HG03521 (cell line): ENCODE measurements at regions not wholly inside any gene's neighbourhood (a gene's known extent, or its start where the extent isn't known, plus 50 kb on each side); places are given as distances from the start of the nearest gene placed in this dataset.

ENCODE experiments used
- ATAC-seq: cut with Tn5 transposase; IDR thresholded peaks from one replicate; pipeline ENCODE4 v1.9.1; 2021; ENCODE audit warnings: mild to moderate bottlenecking, moderate library complexity; ENCODE audit not compliant: unreplicated experiment

DNA sequence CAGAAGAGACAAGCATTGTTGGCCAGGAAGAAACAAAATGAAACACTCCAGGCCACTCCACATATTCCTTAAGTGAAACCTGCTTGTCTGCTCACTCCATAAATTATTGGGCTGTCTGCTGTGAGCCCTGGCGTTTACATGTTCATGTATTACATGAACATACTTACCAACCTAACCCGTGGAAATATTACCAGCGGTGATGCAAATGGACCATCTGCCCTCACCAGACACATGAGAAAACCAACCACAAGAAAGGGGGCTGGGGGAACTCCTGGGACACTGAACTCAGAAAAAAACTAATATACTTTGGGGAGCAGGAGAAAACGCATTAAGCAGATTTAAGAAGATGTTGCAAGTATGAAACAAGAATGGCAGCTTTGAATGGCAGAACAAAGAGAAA, 731.2 kb upstream of the IGFBP3 start:
- ATAC-seq, result no peak

DNA sequence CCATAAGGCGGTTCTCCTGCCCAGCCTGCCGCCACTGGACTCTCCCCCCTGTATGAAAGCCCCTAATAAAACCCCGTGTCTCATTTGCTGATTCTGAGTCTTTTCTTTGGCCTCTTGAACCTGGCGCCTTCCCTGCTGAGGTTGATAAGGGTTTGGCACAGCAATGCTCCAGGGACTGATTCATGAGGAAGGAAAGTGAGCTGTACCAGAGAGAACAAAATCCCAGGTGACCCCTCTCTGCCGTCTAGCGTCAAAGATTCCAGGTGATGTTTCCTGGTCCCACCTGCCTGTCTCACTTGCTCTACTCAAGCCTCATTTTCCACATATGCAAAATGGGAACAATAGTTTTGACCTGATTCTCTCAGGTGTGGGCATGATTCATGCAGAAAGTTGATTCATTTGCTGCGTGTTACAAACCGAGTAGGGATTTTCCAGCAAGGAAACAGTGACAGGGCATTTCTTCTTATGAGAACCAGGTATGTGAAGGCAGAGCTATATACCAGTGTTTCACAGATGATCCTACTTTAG, 730.6 kb upstream of the IGFBP3 start:
- ATAC-seq, result no peak

DNA sequence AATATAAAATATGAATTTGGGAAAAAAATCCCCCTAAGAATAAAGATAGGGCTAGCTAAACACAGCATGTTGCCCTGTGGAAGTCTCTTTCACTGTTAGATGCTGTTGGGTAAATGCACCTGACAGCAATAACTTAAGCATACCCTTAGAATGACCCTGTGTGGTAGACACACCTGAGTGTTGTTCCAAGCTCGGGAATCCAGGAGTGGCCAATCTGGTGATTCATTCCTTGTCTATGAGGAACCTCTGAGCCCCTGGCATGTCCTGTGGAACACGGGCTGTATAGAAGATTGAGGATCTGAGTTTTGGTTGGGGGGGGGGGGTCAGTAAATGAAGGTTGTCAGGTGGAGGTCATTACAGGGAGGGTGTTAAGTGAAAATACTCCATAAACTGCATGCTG, 730.0 kb upstream of the IGFBP3 start:
- ATAC-seq, result no peak

DNA sequence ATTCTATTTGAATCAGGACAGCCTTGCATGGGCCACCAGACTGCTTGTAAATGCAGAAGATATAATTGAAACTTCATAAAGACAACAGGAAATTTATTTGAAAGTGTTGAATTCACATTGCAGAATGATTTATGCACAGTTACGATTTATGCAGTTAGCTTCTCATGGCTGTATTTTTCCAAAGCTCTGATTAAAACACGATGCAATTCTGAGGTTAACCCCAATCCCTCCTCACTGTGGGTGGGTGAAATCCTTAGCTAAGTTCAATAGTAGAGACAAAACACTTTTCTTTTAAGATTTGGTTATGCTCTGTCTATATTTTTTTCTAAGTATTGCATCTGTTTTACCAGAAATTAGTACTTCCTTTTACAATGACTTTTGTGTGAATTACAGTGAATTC, 728.8 kb upstream of the IGFBP3 start:
- no peak for ATAC-seq

DNA sequence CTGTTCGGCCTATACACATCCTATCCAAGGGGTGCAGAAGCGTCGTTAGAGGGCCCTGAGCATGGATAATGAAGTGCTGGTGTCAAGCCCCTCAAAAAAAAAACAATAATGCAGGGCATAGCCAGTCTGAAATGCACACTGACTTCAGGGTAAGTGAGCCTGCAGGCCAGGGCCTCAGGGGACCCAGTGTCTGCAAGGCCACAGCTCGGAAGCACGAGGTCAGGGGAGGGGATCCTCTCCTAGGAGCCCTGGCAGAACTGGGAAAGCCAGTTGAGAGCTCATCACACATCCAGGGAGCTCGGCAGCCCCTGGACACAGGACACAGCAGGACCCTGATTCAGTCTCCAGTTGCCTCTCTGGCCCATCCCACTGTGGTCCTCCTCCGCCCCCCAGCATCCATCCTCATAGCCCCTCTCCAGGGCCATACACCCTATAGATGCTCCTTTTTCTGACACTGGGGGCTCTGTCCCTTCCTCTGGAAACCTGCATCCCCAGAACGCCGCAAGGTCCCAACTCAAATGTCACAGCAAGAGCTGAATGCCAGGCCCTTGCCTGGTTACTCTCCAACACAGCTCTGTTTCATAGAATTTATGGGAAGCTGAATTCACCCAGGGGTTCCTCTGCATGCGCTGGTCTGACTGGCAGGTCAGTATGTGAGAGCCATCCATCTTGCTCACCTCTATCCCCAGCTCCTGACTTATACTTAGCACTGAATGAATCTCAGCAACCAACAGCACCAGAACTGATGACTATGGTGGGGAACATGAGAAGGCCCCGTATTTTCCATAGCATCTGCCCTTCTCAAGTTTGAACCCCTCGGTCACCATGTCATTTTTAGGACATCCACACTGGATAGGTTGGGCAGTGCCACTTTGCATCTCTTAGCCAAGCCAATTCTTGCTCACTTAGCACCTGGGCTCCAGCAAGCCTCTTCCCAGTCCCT, 717.0 kb upstream of the IGFBP3 start:
- no peak for ATAC-seq

DNA sequence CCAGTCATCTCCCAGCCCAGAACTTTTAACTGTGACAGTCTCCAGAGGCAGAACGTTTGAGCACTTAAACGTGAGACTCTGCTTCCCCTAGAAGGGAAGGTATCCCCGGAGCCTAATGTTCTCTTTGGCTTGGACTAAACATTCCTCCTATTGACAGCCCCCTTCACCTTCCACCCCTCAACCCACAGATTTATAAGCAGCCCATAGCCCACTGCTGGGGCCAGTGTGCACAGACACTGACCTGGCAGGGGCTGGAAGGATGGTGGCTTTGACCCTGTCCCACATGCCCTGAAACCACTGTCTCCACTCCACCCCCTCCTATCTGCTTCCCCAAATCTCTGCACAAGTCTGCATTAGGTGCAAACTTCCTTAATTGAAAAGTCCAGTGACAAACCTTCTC, 715.0 kb upstream of the IGFBP3 start:
- ATAC-seq, result no peak

DNA sequence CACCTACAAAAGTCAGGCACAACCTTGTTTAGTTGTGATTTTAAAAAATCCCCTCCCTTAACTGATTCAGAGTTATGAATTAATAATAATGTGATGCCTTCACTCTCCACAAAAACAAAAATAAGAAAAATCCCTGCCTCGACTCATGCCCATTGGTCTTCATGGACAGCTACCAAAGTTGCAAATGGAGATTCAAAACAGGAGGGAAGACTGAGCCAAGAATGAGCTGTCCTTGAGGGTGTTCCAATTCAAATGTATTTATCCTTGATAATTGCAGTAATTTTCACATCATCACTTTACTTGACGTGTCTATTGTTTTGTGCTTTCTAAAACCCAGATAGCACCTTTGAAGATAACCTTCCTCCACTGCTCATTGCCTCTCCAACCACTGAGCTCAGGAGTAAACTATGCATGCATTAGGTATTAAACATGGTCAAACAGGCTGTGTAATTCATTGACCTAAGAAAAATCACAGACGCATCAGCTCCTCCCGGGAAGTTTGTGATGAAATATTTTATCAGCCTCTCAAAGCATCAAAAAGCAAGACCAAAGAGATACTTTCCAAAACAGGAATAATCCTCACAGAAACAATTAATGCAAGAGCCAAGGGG, 712.7 kb upstream of the IGFBP3 start:
- no peak for ATAC-seq

DNA sequence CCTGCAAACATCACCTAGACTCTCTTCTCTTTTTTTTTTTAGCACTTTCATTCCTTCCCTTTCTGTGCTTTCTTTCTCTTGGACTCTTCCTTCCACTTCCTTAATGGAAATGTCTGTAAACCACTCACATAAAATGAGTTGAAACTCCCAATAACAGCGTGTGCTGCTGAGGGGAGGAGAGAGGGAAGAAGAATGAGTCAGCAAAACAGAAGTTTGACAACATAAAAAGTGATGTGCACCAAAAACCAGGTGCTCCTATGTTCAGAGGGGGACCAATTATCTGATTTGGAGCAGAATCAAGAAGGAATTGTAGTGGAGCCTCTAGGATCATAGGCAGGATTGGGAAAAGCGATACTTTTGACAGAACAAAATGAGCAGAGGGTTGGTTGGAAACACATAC, 712.1 kb upstream of the IGFBP3 start:
- ATAC-seq, result no peak

DNA sequence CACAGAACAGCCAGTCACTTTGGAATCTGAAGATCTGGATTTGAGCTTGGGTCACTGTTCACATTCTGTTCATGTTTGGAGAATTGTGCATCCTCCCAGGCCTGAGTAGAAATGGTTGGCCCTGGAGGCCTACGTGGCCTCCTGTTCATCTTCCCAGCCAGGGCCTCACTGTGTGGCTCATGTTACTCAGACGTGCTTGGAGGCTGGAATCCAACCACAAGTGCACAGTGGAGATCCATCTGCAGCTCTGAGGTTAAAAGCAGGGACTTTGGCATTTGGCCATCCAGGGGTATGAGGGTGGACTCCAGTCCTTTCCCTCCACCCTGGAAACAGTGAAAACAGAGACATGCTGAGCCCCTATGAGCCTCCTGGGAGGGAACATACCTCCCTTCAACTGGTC, 709.0 kb upstream of the IGFBP3 start:
- no peak for ATAC-seq

DNA sequence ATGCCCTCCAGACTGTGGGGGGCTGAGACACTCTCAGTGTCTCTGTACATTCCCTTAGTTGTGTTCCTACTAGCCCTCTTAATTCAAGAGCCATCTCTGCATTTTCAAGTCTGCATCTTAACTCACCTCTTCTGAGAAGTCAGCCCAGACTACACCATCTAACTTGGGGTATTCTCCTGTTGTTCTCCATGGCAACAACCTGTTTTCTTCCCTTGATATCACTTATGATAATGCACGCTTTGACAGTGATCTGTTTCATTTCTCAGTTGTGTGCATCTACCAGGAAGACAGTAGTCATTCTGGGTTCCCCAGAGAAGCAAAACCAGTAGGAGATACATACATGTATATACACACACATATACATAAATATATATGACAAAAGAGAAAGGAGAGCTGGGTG, 707.3 kb upstream of the IGFBP3 start:
- ATAC-seq, result no peak

DNA sequence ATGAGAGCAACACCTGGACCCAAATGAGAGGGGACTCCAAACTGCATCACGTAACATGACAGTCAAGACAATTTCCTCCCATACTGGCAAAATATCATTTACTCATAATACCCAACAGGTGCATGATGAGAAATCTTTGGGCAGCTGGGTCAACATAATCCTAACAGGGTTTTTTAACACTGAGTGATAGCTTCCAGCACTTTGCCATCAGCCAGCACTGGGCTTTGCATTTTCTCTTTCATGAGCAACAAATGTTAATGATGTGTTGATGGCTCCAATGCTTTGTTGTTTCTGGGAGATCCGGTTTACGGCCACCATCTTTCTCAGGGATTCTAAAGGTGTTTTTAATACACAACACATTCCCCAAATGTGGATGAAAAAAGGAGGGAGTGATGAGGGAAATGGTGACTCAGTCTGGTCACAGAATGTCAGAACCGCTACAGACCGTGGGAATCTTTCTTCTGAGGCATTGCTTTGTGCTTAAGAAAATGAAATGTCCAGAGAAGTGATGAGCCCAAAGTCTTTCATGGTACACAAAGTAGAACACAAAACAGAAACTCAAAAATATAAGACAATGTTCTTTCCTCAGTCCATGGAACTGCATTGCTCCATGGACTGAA, 705.7 kb upstream of the IGFBP3 start:
- no peak for ATAC-seq

DNA sequence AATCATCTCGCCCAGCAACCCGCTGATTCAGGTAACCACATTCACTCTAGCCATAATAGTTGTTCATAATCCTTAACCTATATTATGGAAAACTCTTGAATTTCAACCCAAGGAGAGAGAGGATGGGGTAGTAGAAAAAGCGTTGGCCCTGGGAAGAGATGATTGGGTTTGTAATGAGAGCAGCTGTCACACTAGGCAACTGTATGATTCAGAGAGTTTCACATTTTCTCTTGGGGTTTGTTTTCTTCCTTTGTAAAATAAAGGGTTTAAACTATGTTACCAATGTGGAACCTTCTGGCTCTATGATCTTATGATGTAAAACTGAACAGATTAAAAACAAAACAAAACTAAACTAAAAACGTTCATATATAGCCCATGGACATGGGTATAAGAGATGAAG, 705.2 kb upstream of the IGFBP3 start:
- ATAC-seq, result no peak

DNA sequence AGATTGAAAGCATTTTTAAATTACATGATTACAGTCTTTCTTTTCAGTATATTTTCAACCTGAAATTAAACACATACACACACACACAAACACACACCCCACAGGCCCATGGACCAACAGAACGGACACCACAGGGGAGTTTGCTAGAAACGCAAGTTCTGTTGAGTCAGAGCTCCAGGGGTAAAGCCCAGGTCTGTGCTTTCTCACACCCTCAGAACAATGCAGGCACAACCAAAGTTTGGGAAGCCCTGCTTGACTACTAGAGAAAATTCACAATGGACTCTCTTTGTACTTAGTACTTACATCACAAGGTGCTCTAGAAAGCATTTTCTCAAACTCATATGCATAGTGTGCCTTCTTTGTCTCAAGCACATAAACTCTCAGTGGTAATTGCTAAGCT, 704.0 kb upstream of the IGFBP3 start:
- ATAC-seq, result no peak

DNA sequence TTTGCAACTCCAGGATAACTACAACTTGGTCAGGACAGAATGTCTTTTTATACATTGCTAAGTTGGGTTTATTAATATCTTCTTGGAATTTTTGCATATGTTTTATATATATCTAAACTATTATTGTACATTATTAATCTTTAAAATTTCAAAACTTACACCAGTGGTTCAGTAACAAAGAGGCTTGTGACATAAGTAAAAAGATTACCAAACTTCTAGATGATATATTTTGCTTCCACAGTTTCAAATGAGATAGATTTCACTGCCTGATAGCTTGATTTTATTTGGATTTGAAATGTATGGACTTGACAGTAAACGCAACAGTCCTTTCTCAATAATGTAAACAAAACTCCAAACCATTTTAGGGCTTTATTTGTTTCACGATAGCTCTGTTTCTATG, 701.2 kb upstream of the IGFBP3 start:
- no peak for ATAC-seq

DNA sequence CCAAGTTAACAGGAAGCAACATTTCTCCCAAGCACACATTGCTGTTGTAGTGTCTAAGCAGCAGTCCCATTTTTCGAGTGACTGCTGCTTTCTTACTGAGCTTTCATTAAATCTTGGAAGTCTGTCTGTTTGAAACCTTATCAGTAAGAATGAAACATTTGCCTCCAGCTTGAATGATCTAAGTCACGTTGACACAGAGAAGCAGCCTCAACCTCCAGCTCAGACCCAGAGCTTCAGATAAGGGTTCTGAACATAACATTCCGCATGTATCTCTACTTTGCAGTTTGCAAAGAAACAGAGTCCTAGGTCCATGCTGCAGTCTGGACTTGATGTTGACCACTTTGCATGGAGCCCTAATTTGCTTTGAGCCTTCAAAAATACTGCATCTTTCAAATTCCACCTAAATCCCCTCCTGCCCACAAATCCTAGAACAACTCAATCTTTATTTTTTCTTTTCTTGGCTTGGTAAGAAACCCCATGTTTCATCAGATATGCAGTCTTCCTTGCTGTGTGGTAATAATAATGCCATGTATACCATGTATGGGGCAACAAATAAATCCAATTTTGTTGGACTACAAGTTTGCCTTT, 698.7 kb upstream of the IGFBP3 start:
- ATAC-seq, result no peak

DNA sequence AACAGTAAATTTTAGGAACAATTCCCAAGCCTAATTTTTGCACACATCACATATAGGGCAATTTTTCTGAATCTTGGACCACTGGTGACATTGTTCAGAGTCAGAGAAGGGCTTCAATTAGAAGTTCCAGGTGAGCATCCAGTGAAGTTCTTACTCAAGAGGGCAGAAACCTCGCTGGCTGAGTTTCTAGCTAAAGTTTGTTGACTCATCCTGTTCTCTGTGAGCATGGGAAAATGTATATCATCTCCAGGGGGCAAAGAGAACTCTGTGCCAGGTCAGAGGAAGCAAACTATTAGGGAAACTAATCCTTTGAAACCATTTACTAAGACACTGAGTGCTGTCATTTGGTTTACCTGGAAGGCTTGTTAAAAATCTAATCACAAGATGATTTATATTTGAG, 695.6 kb upstream of the IGFBP3 start:
- ATAC-seq, result no peak

DNA sequence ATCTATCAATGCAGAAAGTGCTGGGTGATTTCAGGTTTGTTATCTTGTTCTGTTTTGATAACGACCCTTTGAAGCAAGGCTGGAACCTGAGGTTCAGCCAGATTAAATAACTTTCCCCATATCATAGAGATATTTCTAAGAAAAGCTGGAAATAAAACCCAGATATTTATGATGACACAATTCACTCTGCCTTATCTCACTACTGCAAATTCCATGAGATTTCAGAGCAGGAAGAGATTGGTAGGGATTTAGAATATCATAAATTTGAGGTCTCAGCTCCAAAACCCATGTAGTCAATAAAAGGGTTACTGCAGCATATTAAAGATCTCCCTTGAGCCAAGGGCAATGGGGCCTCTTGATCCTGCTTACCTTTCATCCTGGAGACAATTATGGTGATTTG, 692.5 kb upstream of the IGFBP3 start:
- no peak for ATAC-seq

DNA sequence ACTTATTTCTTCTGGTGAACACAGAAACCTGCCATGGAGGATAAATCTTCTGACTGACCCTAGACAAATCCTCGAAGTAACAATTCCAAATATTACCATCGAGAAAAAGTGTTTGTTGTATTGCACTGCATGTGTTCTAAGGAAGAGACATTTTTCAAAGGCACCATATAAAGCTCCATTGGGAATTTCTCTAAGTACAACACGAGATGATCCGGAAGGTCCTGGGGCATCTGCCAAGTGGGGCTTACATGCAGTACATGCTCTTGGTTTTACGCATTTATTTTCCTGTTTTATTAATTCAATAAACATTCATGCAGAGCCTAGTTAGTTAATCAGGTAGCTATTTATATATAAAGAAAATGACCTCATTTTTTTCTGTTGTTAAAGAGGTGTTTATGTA, 692.0 kb upstream of the IGFBP3 start:
- ATAC-seq, result no peak

DNA sequence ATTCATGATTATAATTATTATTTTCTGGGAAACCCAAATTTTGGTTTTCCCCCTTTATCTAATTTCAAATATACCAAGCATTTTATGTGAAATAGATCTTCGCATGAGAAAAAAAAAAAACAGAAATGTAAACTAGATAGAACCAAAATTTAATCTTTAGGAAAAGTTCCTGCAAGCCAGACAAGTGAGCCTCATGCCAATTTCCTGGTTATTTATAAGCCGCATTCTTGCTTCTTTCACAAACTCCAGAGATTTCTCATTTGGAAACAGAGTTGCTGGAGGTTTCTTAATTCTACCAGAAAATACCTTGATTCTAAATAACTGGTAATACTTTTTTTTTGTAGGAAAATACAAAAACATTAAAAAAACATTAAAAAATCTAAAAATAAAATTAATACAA, 690.4 kb upstream of the IGFBP3 start:
- ATAC-seq, result no peak

DNA sequence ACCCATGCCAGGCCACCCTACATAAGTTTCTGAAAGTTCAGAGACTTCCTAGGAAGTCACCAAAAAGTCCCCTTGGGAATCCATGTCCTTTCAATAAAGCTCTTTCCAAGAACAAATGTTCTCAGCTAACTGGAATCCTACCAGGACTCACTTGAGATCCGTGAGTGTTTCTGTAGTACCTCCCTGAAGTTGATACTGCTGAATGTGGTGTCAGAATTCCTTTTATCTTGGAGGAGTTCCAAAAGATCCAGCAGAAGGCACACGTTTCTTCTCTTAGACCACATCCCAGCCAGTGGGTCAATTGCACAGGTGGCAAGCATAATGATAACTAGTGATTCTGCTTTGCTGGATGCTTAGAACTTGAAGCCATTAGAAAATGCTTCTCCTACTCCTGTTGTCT, 689.7 kb upstream of the IGFBP3 start:
- no peak for ATAC-seq

DNA sequence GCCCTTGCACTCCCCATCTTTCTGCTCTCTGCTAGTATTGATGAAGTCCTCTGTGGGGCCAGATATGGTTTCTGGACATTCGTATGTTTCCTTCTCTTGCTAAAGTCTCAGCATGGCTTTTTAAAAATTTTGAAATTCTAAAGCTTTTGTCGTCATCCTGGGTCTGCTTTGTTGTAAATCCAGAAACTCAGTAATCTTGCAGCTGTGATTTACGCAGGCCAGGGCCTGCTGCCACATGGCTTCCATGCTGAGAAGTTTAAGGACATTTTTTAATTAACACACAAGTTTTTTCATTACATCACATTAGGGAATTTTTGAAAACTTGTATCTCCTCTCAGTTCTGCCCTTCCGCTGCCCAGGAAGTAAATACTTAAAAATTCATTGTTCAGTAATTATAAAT, 686.1 kb upstream of the IGFBP3 start:
- ATAC-seq, result no peak

DNA sequence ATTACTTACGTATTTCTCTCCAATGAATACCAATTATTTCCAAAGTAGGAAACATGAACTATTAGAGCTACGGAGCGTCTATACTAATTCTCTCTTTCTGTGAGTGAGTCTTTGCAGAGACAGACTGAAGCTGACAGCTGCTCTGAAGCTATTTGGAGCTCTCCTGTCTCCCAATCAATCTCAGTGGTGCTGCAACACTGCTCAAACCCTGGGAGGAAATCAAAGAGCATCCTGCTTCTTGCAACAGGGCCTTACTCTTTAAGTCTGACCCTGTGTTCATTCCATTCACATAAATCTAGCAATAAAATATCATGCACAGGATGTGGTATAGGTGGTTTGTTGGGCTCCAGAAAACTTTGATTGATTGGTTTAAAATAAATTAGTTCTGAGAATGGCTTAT, 685.7 kb upstream of the IGFBP3 start:
- no peak for ATAC-seq
